Globus pallidus (tissue), 1 donor: ENCODE measurements at regions not wholly inside any gene's neighbourhood (a gene's known extent, or its start where the extent isn't known, plus 50 kb on each side); places are given as distances from the start of the nearest gene placed in this dataset.
"Not testable (repeated sequence)": the region's sequence is repeated elsewhere in the genome, so short reads cannot be mapped to it uniquely, and the experiment has no call there.

Experiments
- DNase-seq: peaks from one replicate; pipeline ENCODE4 v3.0.0-alpha.2; 2015; ENCODE audit warnings: low spot score

DNA sequence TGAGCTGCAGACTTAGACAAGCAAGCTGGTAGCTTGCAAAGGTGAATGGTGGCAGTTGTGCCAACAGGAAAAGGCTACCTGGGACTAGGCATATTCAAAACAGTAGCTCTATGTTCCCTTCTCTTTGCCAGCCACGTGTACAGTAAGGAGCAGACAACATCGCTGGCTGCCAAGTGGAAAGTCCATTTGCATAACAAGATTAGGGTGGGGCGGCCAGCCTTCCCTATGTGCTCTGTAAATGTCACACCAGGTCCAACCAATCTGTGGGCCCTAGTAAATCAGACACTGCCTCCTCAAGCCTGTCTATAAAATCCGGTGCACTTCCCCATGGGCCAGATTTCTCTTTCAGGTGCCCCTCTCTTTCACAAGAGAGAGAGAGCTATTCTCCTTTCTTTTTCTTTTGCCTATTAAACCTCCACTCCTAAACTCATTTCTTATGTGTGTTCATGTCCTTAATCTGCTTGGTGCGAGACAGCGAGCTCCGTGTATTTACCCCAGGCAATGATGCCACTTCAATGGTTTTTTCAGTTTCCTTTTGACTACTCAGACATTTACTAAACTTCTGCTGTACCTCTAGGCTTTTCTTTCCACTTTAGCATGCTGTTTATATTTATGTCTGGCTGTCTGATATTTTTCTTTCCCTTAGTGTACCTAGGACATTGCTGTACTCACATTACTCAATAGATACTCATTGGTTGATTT lies 297.4 kb upstream of the GCFC2 start:
- DNase-seq: no peak

DNA sequence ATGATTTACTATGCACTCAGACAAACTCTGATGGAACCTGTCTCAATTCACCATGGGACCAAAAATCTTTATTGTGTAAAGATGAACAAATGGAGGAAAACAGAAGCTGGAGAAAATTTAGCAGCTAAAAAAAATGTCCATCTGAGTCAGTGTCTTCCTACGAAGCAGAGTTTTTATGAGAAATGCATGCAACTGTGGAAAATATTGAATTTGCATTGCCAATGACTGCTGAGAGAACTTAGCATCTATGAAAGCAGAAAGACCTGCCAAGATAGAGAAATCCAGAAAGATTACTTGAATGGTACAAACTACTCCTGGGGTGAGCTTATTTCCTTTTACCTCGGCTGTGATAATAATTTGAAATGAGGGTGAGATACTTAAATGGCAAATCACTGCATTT lies 289.7 kb upstream of the GCFC2 start:
- no peak for DNase-seq

DNA sequence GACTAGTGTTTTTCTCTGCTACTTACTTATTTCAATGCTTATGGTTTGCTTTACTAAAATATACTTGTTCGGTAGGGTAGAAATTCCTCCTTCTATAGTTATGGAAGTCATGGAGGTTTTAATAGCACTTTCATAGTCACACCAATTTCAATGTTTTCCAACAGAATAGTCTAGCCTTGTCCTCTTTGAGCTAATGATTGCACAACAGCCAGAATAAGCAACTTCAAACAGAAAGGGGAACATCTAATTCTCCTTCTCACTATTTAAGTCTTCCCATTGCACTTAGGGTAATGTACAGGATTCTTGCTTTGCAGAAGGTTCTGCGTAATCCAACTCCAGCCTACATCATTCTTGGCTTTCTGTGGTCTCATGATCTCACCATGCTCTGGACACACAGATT lies 287.7 kb upstream of the GCFC2 start:
- DNase-seq: peak; percentile 25

DNA sequence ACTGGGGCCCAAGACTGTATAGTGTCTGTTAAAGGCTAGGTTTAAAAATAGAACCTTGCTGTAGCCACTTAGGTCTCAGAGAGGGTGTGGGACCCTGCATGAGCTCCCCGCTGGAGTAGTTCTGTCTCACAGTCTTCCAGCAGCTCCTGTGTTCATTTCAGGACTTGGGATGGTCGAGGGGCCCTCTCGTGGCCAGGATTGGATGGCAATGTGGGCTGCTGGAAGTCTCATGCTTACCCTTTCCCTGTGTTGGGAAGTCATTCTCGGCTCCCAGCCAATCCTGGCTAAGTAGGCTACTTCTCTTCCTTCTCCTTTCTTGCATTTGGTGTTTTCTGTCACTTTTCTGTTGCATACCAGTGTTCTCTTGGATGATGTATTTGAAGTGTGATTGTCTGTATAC lies 284.0 kb upstream of the GCFC2 start:
- DNase-seq: no peak

DNA sequence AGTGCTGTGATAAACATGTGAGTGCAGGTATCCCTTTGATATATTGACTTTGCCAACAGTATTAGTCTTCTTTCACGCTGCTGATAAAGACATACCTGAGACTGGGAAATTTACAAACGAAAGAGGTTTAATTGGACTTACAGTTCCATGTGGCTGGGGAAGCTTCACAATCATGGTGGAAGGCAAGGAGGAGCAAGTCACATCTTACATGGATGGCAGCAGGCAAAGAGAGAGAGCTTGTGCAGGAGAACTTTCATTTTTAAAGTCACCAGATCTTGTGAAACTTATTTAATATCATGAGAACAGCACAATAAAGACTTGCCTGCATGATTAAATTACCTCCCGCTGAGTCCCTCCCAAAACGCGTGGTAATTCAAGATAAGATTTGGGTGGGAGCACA lies 277.9 kb upstream of the GCFC2 start:
- not testable (repeated sequence) for DNase-seq

DNA sequence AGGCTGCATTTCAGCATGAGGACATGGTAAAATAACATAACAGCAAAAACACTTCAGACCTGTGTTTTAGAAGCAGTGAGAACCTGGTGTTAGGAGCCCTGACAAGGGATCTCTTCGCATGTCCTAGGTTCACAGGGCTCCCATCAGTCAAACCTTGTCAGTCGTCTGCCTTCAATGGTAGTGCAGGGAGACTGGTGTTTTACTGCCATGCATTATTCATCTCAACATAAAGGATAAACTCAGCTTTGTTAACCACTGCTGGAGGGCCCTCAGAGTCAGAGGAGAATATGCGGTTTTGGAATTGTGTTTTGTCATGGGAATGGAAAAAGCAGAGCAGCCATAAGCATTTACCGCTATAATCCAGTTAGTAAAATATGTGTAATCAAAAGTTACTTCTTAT lies 275.9 kb upstream of the GCFC2 start:
- DNase-seq: no peak

DNA sequence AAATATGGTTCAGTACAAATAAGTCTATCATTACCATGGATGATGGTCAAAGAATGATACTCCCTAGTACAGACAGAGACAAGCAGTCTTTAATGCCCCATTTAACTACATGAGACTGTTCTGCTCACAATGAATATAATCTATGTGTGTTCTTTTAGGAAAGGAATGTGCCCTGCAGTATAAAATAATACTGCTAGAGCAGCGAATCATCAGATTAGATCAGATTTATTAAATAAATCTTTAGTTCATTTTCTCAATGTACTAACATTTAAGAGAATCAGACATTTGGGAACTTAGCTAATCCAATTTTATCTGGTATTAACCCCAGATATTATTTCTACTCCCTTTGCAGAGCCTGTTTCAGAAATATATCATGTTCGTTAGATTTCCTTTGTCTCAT lies 272.0 kb upstream of the GCFC2 start:
- DNase-seq: no peak

DNA sequence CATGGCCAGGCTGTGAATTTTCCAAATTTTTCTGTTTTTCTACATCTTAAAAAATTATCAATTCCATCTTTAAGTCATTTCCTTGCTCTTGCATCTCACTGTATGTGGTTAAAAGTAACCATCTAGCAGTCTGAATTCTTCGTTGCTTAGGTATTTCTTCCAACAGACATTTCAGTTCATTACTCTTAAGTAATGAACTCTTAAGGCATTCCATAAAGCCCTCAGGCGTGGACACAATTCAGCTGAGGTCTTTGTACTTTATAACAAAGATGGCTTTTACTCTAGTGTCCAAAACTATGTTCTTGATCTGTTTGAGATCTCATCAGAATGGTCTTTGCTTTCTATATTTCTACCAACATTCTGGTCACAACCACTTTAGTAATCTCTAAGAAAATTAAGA lies 253.9 kb upstream of the GCFC2 start:
- no peak for DNase-seq

DNA sequence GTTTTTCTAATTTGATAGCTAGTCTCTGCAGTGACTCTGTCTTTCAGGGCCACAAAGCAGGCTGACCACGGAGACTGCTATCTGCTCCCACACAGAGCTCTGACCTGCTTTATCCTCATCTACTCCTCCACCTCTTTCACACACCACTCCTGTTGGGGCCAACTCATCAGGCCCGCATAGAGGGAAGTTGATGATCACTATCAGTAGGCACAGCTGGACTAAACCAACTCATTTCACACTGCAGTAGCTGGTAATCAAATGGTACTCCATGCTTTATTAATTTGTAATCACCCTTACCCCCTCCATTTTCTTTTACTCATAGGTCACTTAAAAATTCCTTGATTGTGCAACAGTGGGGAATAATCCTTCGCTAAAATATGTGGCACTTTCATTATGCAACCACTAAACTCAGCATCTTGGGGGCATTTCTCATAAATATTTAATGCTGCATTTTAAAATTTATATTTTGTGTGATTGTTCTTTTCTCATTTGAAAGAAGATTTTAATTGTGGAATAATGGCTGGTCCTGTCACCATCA lies 249.8 kb upstream of the GCFC2 start:
- no peak for DNase-seq

DNA sequence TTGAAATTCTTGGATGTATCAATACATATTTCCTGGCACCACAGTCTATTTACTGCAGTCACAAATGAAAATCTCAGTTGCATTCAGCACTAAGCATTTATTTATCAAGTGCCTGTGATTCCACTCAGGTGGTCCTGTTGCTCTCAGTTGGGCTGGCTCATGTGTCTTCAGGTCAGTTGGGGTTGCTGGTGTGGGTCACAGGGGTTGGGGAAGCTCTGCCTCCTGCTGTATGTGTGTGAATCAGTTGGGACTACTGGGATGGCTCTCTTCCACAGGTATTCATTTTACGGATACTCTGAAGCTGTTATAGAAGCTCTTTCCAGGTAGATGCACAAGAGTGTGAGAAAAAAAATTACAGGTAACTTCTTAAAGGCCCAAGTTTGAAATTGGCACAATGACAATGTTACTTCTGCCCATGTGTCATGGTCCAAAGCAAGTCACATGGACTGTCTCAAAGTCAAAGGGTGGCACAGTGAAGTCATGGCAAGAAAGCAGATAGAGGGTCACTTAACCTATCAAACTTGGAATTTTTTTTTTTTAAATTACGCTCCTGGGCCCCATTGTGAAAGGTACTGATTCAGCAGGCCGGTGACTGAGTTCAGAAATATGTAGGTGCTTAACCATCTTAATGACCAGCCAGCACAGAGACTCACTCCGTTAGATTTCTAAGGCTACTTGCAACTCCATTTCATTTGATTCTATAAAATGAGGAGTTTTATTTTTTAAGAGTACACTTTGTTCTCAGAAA lies 249.2 kb upstream of the GCFC2 start:
- no peak for DNase-seq

DNA sequence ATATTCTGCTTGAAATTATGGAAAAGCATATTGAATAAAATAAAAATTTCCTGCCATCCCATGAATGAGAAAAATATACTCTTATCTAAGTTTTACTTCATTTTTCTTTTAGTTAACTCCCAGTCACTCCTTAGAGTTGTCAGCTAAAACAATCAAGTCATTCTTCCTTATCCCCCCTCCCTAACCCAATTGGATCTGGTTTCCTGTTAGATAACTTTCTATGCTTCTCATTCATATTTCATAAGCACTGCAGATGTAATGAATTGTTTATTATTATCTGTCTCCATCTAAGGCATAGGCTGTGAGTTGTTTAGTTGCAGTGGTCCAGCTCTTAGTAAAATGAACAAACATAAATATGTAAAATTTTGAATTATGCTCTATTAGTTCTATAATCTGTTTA lies 244.0 kb upstream of the GCFC2 start:
- peak; percentile 9 for DNase-seq

DNA sequence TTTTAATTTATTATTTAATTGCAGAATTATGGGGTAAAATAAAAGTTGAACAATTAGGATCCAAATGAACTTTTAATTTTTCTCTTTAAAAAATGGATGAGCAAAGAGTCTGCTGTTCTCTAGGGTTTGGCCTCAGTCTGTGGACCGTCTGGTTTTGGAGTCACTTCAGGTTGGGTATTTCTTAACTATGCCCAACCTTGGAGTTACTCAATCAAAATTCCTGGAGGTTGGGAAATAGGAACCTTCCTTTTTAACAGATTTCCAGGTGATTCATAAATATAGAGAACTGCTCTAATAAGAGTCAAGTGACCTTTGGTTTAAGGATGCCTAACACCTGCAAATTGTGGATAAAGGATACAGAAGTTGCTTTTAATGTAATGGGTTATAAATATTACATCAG lies 241.5 kb upstream of the GCFC2 start:
- no peak for DNase-seq

DNA sequence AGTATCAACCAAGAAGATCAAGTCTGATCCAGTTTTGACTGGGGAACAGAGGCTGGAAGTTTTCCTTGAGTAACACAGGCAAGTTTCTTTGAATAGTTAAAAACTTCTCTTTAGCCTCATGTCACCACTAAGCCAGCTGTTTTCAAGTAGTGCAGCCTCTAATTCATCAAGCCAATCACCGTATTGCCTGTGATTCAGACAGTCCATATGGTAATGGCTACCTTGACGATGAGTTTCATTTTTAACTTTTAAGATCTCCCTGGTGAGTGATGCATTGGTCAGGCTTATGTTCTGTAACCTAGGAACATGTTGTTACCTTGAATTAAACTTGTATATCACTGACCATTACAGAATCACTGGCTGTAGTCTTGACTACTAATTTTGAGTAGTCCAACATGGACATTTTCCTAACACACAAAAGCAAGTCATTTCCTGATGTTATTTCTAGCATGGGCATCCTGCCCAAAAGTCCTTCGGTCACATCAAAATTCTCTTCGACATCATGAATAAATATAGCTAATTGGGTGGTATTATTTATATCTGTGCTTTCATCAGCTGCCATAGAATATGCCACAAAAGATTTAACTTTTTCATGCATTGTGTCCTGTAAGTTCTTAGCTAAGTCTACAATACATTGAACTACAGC lies 238.8 kb upstream of the GCFC2 start:
- DNase-seq: no peak

DNA sequence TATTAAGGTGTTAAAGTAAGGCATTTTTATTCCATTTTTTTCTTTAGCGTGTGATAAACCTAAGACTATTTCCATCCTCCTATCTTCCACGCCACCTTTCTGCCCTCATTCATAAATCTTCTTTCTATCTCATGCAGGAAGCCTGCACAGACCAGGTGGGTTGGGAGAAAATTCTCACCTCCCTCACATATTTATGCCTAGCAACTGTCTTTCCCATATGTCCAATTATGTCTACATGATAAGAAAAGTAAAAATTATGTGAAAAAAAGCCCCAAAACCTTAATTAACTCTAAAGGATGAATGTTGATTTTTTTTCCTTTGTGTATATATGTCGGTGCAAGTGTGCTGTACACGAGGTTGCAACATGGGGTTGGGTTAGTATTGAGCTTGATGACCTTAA lies 225.6 kb upstream of the GCFC2 start:
- no peak for DNase-seq

DNA sequence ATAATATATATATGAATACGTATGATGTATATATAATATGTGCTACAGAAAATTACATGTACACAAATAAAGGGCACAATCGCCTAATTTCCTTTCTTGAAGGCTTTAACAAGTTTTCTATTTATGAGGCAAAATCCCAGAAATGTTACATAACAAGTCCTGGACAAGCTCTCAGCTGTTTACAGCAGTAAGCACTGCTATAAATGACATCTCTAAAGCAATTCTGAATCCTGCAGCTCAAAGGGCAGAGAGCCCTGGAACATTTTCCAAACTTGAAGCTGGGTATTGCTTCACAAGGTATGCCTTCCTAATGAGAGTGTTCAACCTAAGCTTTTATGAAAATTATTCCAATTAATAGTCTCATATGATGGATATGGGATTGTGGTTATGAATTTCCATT lies 222.3 kb upstream of the GCFC2 start:
- peak; percentile 14 for DNase-seq

DNA sequence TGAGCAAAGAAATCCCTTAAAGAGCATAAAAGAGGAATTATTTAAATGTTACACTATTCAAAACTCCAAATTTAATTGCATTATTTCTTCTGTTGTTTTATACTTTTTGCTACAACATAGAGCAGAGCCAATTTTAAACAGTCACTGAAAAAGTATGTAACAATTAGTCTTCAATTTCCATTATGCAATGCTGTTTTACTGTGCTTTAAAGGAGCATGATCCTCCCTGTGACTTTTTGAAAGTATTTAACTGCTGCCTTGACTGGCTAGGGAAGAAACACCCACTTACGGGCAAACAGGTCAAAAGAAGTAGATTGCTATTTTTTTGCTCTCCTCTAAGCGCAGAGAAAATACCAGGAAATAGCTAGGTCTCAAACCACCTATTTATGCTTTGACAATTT lies 217.4 kb upstream of the GCFC2 start:
- no peak for DNase-seq

DNA sequence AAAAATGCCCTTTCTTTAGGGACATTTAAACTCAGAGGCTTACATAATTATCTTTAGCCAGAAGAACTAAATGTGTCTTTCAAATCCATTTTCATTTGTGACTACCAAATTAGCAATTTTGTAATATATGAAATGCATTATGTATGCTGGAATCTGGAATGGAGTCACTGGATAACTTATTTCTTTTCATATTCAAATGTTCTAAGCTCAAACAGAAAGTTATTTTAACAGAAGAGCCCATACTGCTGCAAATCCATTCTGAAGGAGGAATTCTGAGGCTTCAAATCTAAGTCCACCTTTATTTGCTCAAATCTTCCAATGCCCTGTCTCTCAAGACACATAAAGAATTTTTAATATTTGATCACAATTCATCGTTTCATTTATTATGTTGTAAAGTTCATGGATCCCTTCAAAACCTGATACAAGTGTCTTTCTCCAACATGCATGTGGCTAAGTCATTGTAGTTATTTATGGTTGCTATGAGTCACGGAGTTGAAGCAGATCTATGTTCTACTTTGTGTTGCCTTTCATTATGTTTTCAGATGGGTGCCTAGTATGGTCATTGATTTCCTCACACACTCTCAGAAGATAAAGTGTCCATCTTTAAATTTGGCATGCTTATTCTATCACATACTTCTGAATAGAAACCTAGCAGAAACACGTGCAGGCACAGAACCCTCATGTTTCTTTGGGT lies 214.8 kb upstream of the GCFC2 start:
- DNase-seq: no peak

DNA sequence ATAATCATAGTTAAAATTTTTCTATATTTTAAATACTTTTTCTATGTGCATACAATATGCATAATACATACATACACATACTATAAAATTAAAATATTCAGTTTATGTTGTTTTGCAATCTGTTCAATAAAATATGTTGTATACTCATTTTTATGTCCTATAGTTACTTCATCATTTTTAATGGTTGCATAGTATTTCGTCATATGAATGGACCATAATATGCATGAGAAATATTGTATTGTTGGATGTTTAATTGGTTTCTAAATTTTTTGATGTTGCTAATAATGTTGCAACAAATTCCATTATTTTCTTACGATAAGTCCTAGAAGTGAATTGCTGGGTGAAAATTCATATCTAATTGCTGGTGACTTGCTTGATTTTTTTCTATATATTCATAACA lies 211.5 kb upstream of the GCFC2 start:
- DNase-seq: no peak

DNA sequence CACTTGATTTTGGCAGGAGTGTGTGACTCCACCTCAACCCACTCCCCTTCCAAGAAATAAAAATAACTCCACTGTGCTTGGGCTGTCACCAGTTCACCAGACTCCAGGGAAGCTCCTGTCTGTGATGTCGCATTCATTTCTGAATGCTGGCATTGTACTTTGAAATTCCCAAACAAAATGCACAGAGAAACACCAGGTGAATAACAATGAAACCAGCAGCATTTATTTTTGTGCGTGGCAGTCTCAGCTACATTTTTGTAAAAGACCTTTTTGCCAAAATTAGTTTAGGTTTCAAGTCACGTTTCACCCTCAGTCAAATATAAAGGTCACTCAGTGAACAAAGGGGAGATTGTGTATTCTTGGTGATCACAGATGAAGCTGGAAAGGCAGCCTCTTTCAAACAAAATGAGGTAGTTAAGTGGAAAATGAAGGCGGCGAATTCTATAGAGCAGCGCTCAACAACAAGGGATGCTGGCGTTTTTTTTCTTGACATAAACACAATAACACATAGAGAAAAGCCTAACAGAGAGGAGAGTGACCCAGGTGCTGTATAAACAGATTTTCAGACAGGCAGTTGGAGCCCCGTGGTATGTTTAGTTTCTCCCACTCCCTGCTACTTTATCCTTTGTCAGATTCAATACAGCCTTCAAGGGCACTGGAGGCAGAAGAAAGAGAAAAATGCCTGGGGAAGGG lies 210.3 kb upstream of the GCFC2 start:
- DNase-seq: peak; percentile 87

DNA sequence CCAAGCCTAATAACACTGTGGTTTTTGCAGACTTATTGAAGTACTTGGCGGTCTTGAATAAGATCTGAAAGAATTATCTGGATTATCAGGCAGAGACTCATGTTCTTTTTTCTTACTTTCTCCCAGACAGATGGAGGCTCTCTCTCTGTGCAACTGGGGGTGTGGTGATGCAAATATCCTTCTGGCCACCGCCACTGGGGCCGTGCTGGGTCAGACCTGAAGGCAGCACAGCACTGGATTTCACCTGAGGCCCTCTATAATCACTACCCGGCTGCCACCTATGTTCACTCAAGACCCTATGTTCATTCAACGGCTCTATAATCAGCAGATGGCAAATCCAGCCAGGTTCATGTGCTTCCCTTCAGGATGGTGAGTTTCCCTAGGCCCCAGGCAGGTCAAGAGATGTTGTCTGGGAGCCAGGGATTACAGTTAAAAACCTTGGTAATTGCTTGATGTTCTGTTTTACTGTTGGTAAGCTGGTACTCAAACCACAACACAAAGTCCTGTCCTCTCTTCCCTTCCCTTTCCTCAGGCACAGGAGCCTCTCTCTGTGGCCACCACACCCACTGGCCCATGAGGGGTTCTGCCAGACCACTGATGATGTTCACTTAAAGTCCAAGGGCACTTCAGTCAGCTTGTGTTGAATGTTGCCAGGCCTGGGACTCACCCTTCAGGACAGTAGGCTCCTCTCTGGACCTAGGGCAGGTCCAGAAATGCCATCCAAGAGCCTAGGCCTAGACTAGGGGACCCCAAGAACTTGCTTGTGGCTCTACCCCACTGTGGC lies 205.3 kb upstream of the GCFC2 start:
- DNase-seq: no peak

DNA sequence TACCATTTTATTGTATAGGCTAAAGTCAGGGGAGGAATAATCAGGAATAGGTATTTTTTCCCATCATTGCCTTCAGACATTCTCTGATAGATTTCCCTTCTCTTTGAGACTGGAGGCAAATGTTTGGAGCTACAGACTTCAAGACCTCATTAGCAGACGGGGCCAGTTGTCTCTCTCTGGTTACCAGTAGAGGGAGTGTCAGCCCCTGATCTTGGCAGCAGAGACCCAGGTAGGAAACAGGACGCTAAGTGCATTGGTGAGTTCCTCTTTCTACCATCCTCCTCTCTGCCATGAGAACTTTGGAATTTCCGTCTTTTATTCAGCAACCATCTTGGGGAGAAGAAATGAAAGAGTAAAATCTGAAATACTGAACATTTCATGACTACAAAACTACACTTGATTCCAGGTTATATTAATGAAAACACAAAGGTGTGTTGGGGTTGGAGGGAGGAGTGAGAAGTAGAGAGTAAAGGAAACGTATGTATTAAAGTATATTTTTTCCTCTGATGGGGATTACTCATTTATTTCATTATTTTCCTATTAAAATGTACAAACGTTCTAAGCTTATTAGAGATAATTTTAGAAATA lies 186.2 kb upstream of the GCFC2 start:
- peak; percentile 65 for DNase-seq
